SK-N-SH treated with all-trans-retinoic acid at 6 μM for 48 hours (cell line): ENCODE measurements at regions not wholly inside any gene's neighbourhood (a gene's known extent, or its start where the extent isn't known, plus 50 kb on each side); places are given as distances from the start of the nearest gene placed in this dataset.

Source experiments
- ATAC-seq: fragments of 200-7000 bp; cut with Tn5 transposase; 3 replicates; pipeline ENCODE4 v1.9.1; 2020; ENCODE audit warnings: mild to moderate bottlenecking, moderate library complexity
- BACH2 ChIP-seq: fragments of 250-450 bp; sonication (Bioruptor Pico); IDR thresholded peaks from 2 replicates; pipeline ENCODE4 v1.9.0; 2021; ENCODE audit warnings: mild to moderate bottlenecking, borderline replicate concordance
- ESRRG ChIP-seq: fragments of 250-450 bp; sonication (Bioruptor Pico); IDR thresholded peaks from 2 replicates; pipeline ENCODE4 v1.6.1; 2021; ENCODE audit warnings: mild to moderate bottlenecking
- GLIS3 ChIP-seq: fragments of 250-450 bp; sonication (Bioruptor Pico); IDR thresholded peaks from 2 replicates; pipeline ENCODE4 v1.5.0; 2020; ENCODE audit warnings: mild to moderate bottlenecking, moderate library complexity
- ISL1 ChIP-seq: fragments of 250-450 bp; sonication (Bioruptor Pico); IDR thresholded peaks from 2 replicates; pipeline ENCODE4 v2.1.2; 2022; ENCODE audit warnings: mild to moderate bottlenecking, moderate library complexity
- OSR1 ChIP-seq: fragments of 250-450 bp; sonication (Bioruptor Pico); IDR thresholded peaks from 2 replicates; pipeline ENCODE4 v1.8.0; 2022; ENCODE audit warnings: moderate library complexity, mild to moderate bottlenecking, inconsistent platforms
- PPARA ChIP-seq: fragments of 250-450 bp; sonication (Bioruptor Pico); IDR thresholded peaks from 2 replicates; pipeline ENCODE4 v1.5.0; 2020; ENCODE audit warnings: mild to moderate bottlenecking, borderline replicate concordance
- RARB ChIP-seq: fragments of 250-450 bp; sonication (Bioruptor Pico); IDR thresholded peaks from 2 replicates; pipeline ENCODE4 v1.8.0; 2021; ENCODE audit warnings: mild to moderate bottlenecking, moderate library complexity
- ZC3H10 ChIP-seq: fragments of 250-450 bp; sonication (Bioruptor Pico); IDR thresholded peaks from 2 replicates; pipeline ENCODE4 v1.5.1; 2021; ENCODE audit warnings: mild to moderate bottlenecking, moderate library complexity
- ZFP3 ChIP-seq: fragments of 250-450 bp; sonication (Bioruptor Pico); IDR thresholded peaks from 2 replicates; pipeline ENCODE4 v1.5.0; 2020; ENCODE audit warnings: mild to moderate bottlenecking, moderate library complexity
- ZFP30 ChIP-seq: fragments of 450-650 bp; formaldehyde crosslinking; IDR thresholded peaks from 2 replicates; pipeline ENCODE4 v1.5.0; 2022; ENCODE audit warnings: mild to moderate bottlenecking, moderate library complexity
- ZNF565 ChIP-seq: fragments of 450-650 bp; formaldehyde crosslinking; conservative IDR thresholded peaks from 2 replicates; pipeline ENCODE4 v1.5.0; 2020; ENCODE audit warnings: low read depth, mild to moderate bottlenecking, moderate library complexity
- ZNF70 ChIP-seq: fragments of 450-650 bp; formaldehyde crosslinking; IDR thresholded peaks from 2 replicates; pipeline ENCODE4 v1.5.0; 2020; ENCODE audit warnings: mild to moderate bottlenecking, moderate library complexity
- ZNF8 ChIP-seq: fragments of 450-650 bp; formaldehyde crosslinking; IDR thresholded peaks from 2 replicates; pipeline ENCODE4 v1.5.0; 2020; ENCODE audit warnings: mild to moderate bottlenecking, moderate library complexity
- TF ChIP-seq, protein P1 (sequence below): fragments of 250-450 bp; sonication (Bioruptor Pico); IDR thresholded peaks from 2 replicates; pipeline ENCODE4 v1.5.1; 2020; ENCODE audit warnings: low read depth, mild to moderate bottlenecking, moderate library complexity
- TF ChIP-seq, protein P2 (sequence below): fragments of 250-450 bp; sonication (Bioruptor Pico); IDR thresholded peaks from 2 replicates; pipeline ENCODE4 v1.8.0; 2021; ENCODE audit warnings: low read depth, mild to moderate bottlenecking, moderate library complexity, borderline replicate concordance
- TF ChIP-seq, protein P3 (sequence below): fragments of 250-450 bp; sonication (Bioruptor Pico); IDR thresholded peaks from 2 replicates; pipeline ENCODE4 v1.8.0; 2020; ENCODE audit warnings: mild to moderate bottlenecking, moderate library complexity, borderline replicate concordance
- TF ChIP-seq, protein P4 (sequence below): fragments of 250-450 bp; sonication (Bioruptor Pico); IDR thresholded peaks from 2 replicates; pipeline ENCODE4 v1.5.1; 2021; ENCODE audit warnings: mild to moderate bottlenecking, moderate library complexity

DNA sequence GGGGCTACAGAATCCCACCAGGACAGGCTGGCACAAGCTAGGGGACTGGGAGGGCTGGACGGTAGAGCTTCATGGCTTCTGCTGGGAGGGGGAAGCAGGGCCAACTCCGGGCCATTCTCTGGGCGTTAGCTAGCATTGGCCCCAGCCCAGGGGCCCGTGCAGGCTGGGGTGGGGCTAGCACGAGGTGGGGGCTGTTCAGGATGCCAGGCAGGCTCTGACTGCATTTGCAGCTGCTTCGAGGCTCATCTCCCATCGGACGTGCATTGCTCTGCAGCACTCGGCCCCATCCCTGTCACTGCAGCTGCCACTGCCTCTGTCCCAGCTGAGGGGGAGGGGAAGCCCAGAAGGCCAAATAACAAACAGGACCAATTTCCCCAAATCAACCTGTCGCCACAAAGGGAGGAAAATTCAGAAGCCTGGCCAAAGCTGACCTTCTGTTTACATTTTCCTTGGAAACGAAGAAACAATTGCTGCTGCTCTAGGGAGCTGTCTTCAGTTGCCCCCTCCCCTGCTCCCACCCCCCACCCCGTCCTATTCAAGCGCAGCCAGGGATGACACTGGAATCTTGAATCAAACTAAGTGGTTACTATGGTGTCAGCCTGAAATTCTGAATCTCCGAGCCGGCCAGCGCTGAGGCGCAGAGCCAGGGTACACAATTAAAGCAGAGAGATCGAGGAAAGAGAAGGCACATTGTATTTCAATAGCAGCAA, 138.8 kb upstream of the PRR20G start:
- no peak for TF ChIP-seq PPARA (CRISPR knock-in tag)
- no peak for TF ChIP-seq RARB (CRISPR knock-in tag)
- no peak for TF ChIP-seq ZC3H10 (CRISPR knock-in tag)
- no peak for TF ChIP-seq ZNF565 (CRISPR knock-in tag)
- TF ChIP-seq, protein P1, sequence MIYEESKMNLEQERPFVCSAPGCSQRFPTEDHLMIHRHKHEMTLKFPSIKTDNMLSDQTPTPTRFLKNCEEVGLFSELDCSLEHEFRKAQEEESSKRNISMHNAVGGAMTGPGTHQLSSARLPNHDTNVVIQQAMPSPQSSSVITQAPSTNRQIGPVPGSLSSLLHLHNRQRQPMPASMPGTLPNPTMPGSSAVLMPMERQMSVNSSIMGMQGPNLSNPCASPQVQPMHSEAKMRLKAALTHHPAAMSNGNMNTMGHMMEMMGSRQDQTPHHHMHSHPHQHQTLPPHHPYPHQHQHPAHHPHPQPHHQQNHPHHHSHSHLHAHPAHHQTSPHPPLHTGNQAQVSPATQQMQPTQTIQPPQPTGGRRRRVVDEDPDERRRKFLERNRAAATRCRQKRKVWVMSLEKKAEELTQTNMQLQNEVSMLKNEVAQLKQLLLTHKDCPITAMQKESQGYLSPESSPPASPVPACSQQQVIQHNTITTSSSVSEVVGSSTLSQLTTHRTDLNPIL (CRISPR knock-in tag): no peak
- TF ChIP-seq, protein P2, sequence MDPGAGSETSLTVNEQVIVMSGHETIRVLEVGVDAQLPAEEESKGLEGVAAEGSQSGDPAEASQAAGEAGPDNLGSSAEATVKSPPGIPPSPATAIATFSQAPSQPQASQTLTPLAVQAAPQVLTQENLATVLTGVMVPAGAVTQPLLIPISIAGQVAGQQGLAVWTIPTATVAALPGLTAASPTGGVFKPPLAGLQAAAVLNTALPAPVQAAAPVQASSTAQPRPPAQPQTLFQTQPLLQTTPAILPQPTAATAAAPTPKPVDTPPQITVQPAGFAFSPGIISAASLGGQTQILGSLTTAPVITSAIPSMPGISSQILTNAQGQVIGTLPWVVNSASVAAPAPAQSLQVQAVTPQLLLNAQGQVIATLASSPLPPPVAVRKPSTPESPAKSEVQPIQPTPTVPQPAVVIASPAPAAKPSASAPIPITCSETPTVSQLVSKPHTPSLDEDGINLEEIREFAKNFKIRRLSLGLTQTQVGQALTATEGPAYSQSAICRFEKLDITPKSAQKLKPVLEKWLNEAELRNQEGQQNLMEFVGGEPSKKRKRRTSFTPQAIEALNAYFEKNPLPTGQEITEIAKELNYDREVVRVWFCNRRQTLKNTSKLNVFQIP: no peak
- TF ChIP-seq, all 23 proteins: peak for 0
- no peak for ATAC-seq

DNA sequence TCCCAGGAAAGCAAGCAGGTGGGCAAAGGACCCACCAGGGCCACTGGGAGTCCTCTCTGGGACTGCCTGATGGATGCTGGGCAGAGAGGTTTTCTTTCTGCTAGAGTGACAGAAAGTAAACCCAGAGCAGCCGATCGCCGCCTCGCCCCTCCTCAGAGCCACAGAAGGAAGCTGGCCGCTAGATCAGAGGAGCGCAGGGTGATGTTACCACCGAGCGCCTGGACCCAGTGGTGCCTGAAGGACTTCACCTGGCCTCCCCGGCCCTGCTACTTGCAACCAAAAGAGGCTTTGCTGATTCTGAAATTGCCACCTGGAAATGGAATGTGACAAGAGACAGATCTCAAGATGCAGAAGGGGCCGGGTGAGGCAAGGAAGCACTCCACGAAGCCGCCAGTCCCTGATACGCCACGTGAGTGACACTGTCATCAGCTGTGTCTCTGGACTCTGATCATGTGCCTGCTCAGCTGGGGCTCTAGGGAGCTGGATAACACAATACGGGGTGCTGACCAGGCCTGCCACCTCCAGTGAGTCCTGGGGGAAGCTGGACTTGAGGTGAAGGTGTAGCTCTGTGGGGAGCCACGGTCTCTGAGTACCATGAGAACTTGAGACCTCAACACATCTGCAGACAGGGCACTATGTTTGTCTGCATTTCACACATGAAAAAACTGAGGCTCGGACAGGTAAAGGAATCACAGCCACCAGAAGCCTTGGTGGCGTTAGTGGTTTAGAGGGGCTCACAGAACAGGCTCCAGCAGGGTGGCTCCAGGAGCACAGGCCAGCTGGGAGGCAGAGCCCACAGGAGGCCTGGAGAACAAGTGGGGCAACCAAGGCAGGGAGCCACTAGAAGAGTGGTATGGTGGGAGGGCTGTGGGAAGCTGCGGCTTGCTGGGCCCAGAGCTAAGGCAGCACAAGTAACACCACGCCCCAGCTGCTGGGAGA, 137.9 kb upstream of the PRR20G start:
- no peak for ATAC-seq
- TF ChIP-seq, protein P1 (CRISPR knock-in tag): no peak
- TF ChIP-seq, protein P3, sequence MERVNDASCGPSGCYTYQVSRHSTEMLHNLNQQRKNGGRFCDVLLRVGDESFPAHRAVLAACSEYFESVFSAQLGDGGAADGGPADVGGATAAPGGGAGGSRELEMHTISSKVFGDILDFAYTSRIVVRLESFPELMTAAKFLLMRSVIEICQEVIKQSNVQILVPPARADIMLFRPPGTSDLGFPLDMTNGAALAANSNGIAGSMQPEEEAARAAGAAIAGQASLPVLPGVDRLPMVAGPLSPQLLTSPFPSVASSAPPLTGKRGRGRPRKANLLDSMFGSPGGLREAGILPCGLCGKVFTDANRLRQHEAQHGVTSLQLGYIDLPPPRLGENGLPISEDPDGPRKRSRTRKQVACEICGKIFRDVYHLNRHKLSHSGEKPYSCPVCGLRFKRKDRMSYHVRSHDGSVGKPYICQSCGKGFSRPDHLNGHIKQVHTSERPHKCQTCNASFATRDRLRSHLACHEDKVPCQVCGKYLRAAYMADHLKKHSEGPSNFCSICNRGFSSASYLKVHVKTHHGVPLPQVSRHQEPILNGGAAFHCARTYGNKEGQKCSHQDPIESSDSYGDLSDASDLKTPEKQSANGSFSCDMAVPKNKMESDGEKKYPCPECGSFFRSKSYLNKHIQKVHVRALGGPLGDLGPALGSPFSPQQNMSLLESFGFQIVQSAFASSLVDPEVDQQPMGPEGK (CRISPR knock-in tag): no peak
- TF ChIP-seq ZFP3 (CRISPR knock-in tag): no peak
- TF ChIP-seq, all 23 proteins: peak for 0

DNA sequence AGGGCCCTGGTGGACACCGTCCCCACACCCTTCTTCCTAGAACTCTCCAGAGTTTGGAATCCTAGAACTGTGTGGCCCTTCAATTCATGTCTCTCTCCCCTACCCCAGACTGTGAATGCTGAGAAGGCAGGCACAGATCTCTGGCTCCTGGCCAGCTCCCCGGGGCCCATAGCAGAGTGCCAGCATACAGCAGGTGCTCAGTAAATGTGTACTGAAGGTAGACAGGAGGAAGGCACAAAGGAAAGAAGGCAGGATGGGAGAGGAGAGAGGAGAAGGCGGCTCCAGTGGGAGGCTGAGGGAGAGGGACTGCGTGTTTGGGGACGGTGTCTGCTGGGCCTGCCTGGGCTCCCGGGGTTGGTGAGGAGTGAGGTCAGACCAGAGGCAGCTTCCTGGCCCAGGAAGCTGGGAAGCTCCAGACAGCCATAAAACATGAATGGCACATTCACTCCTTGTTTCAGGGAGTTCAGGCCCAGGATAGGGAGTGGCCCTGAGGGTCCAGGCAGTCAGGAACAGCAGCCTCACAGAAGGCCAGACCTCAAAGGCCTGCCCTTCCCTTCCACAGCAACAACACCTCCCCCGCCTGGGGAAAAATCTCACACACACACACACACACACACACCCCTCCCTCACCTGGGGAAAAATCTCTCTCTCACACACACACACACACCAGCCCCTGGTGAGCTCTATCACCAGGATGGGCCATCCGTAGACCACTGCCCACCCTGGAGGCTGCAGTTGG, 137.1 kb upstream of the PRR20G start:
- peak; percentile 36 for ATAC-seq
- TF ChIP-seq BACH2 (no peak), OSR1 (no peak), ZFP3 (CRISPR knock-in tag) (no peak), ISL1 (CRISPR knock-in tag) (no peak), GLIS3 (CRISPR knock-in tag) (no peak), ZNF70 (CRISPR knock-in tag) (no peak), ZNF8 (CRISPR knock-in tag) (no peak)
- TF ChIP-seq, protein P1 (CRISPR knock-in tag): no peak

DNA sequence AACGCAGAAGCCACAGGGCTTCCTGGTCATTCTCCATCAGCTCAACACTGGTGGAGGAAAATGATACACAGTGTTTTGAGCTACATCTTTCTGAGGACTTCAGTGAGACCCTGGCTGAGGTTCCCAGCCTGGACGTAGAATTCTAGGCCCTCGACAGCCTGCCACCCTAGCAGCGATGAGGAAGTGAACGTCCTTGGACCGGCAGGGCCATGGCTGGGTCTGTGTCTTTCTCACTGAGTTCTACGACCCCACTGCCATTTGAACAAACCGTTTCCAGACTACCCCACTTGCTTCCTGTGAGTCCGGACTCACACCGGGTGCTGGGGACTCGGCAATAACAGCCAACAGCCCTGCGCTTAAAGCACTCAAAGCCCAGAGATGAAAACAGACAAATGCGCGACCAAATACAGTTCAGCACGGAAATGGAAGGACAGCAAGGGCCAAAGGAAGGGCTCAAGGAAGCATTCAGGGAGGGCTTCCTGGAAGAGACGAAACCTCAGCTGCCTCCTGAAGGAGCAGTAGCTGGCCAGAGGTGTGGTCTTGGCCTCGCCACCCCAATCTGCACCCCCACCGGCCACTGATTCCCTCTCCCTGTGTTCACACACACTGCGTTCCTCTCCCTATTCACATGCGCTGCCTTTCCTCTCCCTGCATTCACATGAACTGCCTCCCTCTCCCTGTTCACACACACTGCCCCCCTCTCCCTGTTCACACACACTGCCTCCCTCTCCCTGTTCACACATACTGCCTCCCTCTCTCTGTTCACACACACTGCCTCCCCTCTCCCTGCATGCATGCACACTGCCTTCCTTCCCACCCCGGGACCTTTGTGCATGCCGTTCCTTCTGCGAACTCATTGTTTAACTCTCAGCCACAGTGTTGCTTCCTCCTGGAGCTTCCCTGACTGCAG, 136.3 kb upstream of the PRR20G start:
- no peak for ATAC-seq
- TF ChIP-seq PPARA (CRISPR knock-in tag) (no peak), ZC3H10 (CRISPR knock-in tag) (no peak), RARB (CRISPR knock-in tag) (no peak), ZNF70 (CRISPR knock-in tag) (no peak), ZNF565 (CRISPR knock-in tag) (no peak), ESRRG (CRISPR knock-in tag) (no peak), ISL1 (CRISPR knock-in tag) (no peak), ZFP30 (CRISPR knock-in tag) (no peak), OSR1 (no peak)
- TF ChIP-seq, protein P1 (CRISPR knock-in tag): no peak
- TF ChIP-seq, protein P2: no peak
- TF ChIP-seq, protein P4, sequence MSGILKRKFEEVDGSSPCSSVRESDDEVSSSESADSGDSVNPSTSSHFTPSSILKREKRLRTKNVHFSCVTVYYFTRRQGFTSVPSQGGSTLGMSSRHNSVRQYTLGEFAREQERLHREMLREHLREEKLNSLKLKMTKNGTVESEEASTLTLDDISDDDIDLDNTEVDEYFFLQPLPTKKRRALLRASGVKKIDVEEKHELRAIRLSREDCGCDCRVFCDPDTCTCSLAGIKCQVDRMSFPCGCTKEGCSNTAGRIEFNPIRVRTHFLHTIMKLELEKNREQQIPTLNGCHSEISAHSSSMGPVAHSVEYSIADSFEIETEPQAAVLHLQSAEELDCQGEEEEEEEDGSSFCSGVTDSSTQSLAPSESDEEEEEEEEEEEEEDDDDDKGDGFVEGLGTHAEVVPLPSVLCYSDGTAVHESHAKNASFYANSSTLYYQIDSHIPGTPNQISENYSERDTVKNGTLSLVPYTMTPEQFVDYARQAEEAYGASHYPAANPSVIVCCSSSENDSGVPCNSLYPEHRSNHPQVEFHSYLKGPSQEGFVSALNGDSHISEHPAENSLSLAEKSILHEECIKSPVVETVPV (CRISPR knock-in tag): no peak
